Colonic mucosa (tissue), 4 donors: ENCODE measurements at regions not wholly inside any gene's neighbourhood (a gene's known extent, or its start where the extent isn't known, plus 50 kb on each side); places are given as distances from the start of the nearest gene placed in this dataset.

Experiments used
- DNase-seq: peaks from one replicate; pipeline ENCODE4 v3.0.0-alpha.2; 2020
- H3K27ac ChIP-seq: fragments of 200-600 bp; one replicate; pipeline ENCODE4 v1.8.0; 2021
- H3K27me3 ChIP-seq: fragments of 200-600 bp; one replicate; pipeline ENCODE4 v1.8.0; 2021
- H3K36me3 ChIP-seq: fragments of 200-600 bp; one replicate; pipeline ENCODE4 v1.8.0; 2021
- H3K4me1 ChIP-seq: fragments of 200-600 bp; one replicate; pipeline ENCODE4 v1.8.0; 2021; ENCODE audit warnings: mild to moderate bottlenecking
- H3K4me3 ChIP-seq: fragments of 200-600 bp; one replicate; pipeline ENCODE4 v1.8.0; 2021
- H3K9ac ChIP-seq, 2 donors: one replicate each; pipeline ENCODE4 v1.7.0; 2013; ENCODE audit warnings: control low read depth in 2 of 2, low read depth in 2 of 2, low read length in 2 of 2
- H3K9me3 ChIP-seq: fragments of 200-600 bp; one replicate; pipeline ENCODE4 v1.8.0; 2021
- intact Hi-C: fragments of 100-400 bp; cut with DNase I; formaldehyde crosslinking; loops from one replicate; pipeline ENCODE4 v1.14.1; 2022
- TF ChIP-seq, protein P1 (sequence below): fragments of 200-600 bp; IDR thresholded peaks from one replicate; pipeline ENCODE4 v1.8.0; 2022; ENCODE audit warnings: antibody characterized with exemption, mild to moderate bottlenecking
- donor health status: healthy.
- donor health status: DM: no; HTN: no; CAD: no.
- donor health status: DM: no; HTN: no; CAD: no.

- no peaks in the 10 kb centered on the region for H3K36me3 ChIP-seq
- H3K27ac ChIP-seq, result no peak overlapping the region
- no peak overlapping the region for H3K9ac ChIP-seq
- intact Hi-C loops, result no loop called here
- H3K4me3 ChIP-seq, result no peak overlapping the region
- no peak for DNase-seq
- no peaks in the 10 kb centered on the region for H3K27me3 ChIP-seq
- H3K4me1 ChIP-seq, result no peaks in the 10 kb centered on the region
- no peaks in the 10 kb centered on the region for H3K9me3 ChIP-seq
- TF ChIP-seq, protein P1, sequence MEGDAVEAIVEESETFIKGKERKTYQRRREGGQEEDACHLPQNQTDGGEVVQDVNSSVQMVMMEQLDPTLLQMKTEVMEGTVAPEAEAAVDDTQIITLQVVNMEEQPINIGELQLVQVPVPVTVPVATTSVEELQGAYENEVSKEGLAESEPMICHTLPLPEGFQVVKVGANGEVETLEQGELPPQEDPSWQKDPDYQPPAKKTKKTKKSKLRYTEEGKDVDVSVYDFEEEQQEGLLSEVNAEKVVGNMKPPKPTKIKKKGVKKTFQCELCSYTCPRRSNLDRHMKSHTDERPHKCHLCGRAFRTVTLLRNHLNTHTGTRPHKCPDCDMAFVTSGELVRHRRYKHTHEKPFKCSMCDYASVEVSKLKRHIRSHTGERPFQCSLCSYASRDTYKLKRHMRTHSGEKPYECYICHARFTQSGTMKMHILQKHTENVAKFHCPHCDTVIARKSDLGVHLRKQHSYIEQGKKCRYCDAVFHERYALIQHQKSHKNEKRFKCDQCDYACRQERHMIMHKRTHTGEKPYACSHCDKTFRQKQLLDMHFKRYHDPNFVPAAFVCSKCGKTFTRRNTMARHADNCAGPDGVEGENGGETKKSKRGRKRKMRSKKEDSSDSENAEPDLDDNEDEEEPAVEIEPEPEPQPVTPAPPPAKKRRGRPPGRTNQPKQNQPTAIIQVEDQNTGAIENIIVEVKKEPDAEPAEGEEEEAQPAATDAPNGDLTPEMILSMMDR, result no peak
Measured at GRCh38 chr1:48058135-48059025, 61.2 kb upstream of the TRABD2B start.

DNA sequence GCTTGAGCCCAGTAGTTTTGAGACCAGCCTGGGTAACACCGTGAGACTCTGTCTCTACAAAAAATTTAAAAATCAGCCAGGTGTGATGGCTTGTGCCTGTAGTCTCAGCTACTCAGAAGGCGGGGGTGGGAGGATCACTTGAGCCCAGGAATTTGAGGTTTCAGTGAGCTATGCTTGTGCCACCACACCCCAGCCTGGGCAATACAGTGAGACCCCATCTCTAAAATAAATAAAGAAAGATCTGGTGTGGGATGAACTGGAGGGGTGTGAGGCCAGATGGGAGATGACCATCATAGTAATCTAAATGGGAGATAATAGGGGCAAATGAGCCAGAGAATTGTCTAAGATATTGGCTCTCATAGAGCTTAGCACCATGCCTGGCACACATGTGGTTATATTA is 60.1 kb upstream of the TRABD2B start:
- intact Hi-C loops, result no loop called here
- no peaks in the 10 kb centered on the region for H3K27me3 ChIP-seq
- no peak overlapping the region for H3K4me3 ChIP-seq
- no peak overlapping the region for H3K9ac ChIP-seq
- H3K27ac ChIP-seq, result no peak overlapping the region
- H3K4me1 ChIP-seq, result no peaks in the 10 kb centered on the region
- no peaks in the 10 kb centered on the region for H3K36me3 ChIP-seq
- TF ChIP-seq, protein P1, result no peak
- no peaks in the 10 kb centered on the region for H3K9me3 ChIP-seq
- DNase-seq, result no peak

DNA sequence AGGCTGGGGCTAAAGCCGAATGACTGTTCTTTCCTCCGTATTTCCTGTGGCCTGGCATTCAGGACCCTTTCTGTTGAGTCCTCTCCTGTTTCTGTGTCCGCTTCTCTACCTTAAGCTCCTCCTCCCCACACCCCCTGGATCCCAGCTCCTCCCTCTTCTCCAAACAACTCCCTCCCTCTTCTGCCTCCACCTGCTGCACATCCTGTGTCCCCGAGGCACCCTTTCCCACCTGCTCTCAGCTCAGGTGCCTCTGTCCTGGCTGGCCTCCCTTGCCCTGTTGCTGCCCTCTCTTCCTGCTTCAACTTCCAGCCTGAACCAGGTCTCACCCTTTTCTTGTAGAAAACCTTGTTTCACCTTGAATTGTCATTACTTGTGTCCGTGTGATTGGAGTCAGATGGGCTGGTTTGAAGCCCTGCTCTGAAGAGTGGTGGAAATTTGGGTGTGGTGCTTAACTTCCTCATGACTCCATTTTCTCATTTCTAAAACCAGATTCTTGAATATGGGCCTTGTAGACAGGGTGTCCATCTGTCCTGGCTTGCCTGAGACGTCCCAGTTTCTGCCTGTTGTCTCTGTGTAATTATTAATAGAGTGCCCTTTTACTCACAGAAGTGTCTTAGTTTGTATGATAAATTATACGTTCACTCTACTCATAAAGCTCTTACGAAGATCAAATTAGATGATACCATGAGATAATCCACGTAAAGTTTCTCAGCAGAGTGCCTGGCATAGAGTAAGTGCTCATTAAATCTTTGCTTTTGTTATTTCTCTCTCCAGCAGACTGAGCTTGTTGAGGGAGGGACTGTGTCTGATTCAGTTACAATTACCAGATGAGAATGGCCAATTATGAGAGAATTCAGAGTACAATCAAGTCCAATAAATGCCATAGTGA is 58.9 kb upstream of the TRABD2B start:
- Histone ChIP-seq H3K4me3 (no peak overlapping the region), H3K27ac (no peak overlapping the region), H3K9me3 (no peaks in the 10 kb centered on the region), H3K36me3 (no peaks in the 10 kb centered on the region), H3K27me3 (no peaks in the 10 kb centered on the region), H3K9ac (no peak overlapping the region), H3K4me1 (no peaks in the 10 kb centered on the region)
- TF ChIP-seq, protein P1, result no peak
- intact Hi-C loops, result no loop called here
- DNase-seq, result peak; percentile 45

DNA sequence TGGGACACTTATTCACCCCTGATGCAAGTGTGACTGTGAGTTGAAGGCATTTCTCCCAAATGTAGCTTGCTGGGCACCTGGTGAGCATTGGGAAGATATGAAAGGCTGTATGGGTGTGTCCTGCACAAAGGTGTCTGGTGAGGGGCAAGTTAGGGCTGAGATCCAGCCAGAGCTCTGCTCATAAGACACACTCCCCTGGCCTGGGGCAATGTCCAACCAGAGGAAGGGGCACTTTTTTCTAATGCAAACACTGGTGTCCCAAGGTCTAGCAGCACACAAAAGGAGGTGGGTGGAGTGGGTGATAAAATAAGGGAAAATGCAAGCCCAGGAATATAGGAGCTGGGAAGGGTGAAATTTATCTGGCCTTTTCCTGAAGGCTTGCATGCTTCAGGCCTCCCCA is 57.0 kb upstream of the TRABD2B start:
- Histone ChIP-seq H3K9ac (no peak overlapping the region), H3K9me3 (no peaks in the 10 kb centered on the region), H3K27ac (no peak overlapping the region), H3K4me3 (no peak overlapping the region), H3K4me1 (no peaks in the 10 kb centered on the region), H3K27me3 (no peaks in the 10 kb centered on the region), H3K36me3 (no peaks in the 10 kb centered on the region)
- DNase-seq, result no peak
- TF ChIP-seq, protein P1, result no peak
- intact Hi-C loops, result no loop called here

DNA sequence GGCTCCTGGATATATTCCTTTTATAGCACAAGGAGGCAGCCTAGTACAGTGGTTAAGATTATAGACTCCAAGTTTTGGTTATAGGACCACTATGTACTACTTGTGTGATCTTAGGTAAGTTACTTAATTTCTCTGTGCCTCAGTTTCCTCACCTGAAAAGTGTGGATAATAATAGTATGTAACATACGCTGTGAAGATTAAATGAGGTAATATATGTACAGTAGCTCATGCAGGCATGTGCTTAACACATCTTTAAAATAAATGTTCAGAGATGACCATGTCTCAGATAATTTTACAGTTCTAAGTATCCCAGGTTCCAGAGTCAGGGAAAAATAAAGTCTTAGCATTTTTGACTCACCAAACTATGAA is 55.7 kb upstream of the TRABD2B start:
- no peaks in the 10 kb centered on the region for H3K9me3 ChIP-seq
- no peaks in the 10 kb centered on the region for H3K4me1 ChIP-seq
- H3K4me3 ChIP-seq, result no peak overlapping the region
- intact Hi-C loops, result no loop called here
- H3K9ac ChIP-seq, result no peak overlapping the region
- no peaks in the 10 kb centered on the region for H3K36me3 ChIP-seq
- DNase-seq, result no peak
- H3K27me3 ChIP-seq, result no peaks in the 10 kb centered on the region
- H3K27ac ChIP-seq, result no peak overlapping the region
- TF ChIP-seq, protein P1, result no peak
